GM12891 (cell line): ENCODE measurements at regions not wholly inside any gene's neighbourhood (a gene's known extent, or its start where the extent isn't known, plus 50 kb on each side); places are given as distances from the start of the nearest gene placed in this dataset.
"Not testable (repeated sequence)": the region's sequence is repeated elsewhere in the genome, so short reads cannot be mapped to it uniquely, and the experiment has no call there.

Experiments
- DNase-seq: peaks from one replicate; pipeline ENCODE4 v3.0.0; 2011; ENCODE audit warnings: low spot score; ENCODE audit not compliant: insufficient read length
- FAIRE-seq: peaks from 2 replicates; lab custom pipeline; 2011; peaks lifted over from hg19 to GRCh38; lab: Jason Lieb, UNC
- PAX5 ChIP-seq: IDR thresholded peaks from 2 replicates; pipeline ENCODE4 v1.6.1; 2011; ENCODE audit warnings: low read length, moderate library complexity, mild to moderate bottlenecking; ENCODE audit not compliant: insufficient read depth, severe bottlenecking
- POLR2A ChIP-seq: IDR thresholded peaks from 2 replicates; pipeline ENCODE4 v1.6.1; 2011; ENCODE audit warnings: low read depth, low read length, control low read depth
- POLR2AphosphoS5 ChIP-seq: IDR thresholded peaks from 2 replicates; pipeline ENCODE4 v1.6.1; 2011; ENCODE audit warnings: low read depth, low read length, control low read depth
- POU2F2 ChIP-seq: IDR thresholded peaks from 2 replicates; pipeline ENCODE4 v1.6.1; 2011; ENCODE audit warnings: low read depth, mild to moderate bottlenecking, control low read depth, low read length, moderate library complexity
- SPI1 ChIP-seq: IDR thresholded peaks from 2 replicates; pipeline ENCODE4 v1.6.1; 2011; ENCODE audit warnings: low read depth, low read length, control low read depth
- TAF1 ChIP-seq: IDR thresholded peaks from 2 replicates; pipeline ENCODE4 v1.6.1; 2011; ENCODE audit warnings: low read depth, low read length, control low read depth

DNA sequence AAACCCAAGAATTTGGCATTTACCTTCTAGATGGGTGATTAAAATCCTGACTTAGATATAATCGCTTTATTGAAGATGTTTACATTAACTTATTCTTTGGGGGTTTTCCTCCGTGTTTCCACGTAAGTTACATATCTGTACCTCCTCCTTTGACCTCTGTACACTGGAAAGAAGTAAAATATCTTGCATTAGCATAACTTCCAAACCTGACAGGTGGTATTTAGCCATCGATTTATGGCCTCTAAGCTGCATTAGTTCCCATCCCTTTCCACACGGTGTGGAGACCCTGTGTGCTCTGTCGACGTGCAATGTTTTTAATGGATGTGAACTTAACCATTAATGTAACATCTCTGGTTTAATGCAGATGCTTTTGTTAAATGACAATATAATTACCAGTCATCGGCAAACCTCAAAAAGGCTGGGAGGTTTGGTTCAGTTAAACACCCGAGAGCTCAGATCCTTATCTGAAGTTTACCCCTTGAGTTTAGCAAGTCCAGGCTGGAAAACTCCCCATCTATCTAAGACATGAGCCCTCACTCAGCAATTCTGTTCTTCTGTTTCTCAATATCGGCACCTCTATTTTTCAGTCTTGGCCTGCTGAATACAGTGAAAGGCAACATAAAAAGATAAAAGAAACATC is 295.2 kb downstream of the GATA3 start:
- TF ChIP-seq PAX5: no peak
- no peak for TF ChIP-seq POLR2AphosphoS5
- no peak for TF ChIP-seq SPI1
- no peak for TF ChIP-seq POU2F2
- TF ChIP-seq TAF1: no peak
- no peak for TF ChIP-seq POLR2A
- DNase-seq: no peak
- no peak for FAIRE-seq

DNA sequence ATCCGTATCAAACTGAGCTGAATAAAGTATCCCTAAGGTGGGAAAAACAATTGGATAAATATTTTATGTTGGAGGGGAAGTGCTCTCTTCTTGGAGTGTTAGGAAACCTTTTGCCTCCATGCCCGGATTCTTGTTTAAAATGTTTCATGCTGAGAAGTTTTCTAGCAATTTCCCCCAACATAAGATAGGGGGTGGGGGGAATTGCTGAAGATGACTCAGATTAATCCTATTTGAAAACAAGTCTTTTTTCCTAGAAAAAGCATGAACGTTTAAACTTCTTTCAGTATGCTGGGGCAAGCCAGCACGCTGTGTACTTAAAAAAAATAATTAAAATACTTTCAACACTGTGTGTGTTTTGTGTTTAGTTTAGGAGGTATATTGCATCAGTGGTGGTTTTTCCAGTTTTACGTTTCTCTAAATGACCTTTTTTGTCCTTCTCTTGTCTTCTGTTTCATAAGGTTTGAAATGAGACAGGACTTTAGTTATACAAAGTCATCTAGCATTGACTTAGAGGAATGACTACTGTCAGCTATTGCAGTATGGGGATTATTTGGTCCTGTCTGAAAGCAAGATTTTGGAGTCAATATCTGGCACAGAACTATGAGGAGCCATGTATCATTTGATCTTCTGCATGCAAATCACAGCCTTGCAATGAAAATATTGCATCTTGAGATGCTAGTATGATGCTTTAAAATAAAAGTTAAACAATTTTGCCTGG is 295.9 kb downstream of the GATA3 start:
- no peak for FAIRE-seq
- DNase-seq: no peak
- TF ChIP-seq POLR2A: no peak
- no peak for TF ChIP-seq TAF1
- no peak for TF ChIP-seq PAX5
- TF ChIP-seq POLR2AphosphoS5: no peak
- TF ChIP-seq POU2F2: no peak

DNA sequence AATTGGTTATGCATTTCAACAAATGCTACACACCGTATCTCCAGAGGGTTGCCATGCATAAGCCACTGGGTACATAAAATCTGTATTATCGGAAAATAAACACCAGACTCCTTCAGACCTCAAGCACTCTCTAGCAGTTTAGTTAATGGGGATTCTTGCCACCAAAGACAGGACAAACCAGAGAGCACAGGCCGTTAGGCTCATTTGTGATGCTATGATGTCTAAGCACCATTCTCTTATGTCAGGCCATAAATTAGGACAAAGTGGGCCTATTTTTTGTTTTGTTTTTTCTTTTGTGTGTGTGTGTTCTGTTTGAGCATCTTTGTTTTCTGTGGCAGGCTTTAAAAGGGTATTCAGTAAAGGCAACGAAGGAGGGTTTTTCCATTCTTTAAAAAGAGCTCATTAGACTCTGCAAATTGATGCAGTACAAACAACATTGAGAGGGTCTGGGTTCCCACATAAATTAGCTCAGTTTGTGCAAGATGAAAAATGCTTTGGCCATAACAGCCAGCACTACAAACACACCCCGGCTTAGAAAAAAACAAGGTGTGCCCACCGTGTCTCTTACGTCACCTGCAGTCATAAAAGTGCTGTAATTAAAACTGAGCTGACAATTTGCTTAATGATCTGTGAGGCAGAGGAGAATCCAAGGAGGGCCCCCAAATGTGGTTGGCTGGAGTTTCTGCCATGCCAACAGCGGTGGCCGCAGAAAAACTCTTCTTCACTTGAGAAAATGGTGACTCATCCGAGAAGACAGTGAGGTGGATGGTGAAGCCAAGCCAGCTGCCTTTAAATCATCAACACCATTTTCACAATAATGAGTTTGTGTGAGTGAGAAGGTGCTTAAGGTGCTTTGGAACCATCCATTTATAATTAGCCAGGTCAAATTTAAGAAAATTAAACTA is 297.9 kb downstream of the GATA3 start:
- DNase-seq (no peak), FAIRE-seq (no peak)
- TF ChIP-seq POLR2AphosphoS5 (no peak), POU2F2 (no peak), POLR2A (no peak), TAF1 (no peak), PAX5 (no peak), SPI1 (no peak)

DNA sequence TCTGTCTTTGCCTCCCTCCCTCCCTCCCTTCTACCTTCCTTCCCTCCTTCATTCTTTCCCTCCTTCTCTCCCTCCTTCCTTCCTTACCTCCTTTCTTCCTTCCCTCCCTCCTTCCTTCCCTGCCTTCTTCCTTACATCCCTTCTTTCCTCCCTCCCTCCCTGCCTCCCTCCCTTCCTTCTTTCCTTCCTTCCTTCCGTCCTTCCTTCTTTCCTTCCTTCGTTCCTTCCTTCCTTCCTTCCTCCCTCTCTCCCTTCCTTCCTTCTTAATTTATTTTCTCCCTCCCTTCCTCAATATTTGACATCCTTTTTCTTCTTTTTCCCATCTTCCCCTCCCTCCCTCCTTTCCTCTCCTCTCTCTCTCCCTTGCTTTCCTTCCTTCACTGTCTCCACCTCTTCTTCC is 301.8 kb downstream of the GATA3 start:
- DNase-seq (no peak), FAIRE-seq (no peak)
- no peak for TF ChIP-seq TAF1
- TF ChIP-seq POU2F2: no peak
- no peak for TF ChIP-seq SPI1
- TF ChIP-seq PAX5: no peak
- no peak for TF ChIP-seq POLR2AphosphoS5
- no peak for TF ChIP-seq POLR2A

DNA sequence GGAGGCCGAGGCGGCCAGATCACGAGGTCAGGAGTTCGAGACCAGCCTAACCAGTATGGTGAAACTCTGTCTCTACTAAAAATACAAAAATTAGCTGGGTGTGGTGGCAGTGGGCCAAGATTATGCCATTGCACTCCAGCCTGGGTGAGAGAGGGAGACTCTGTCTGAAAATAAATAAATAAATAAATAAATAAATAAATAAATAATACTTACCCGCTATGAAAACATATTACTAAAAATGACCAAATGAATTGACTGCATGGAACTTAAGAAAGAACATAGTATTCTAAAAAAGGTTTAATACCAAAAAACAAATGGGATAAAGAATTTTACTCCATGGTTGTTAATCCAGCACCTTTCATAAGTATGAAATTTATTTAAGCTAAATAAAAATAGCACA is 305.0 kb downstream of the GATA3 start:
- FAIRE-seq: no peak
- DNase-seq: no peak
- no peak for TF ChIP-seq TAF1
- TF ChIP-seq SPI1: no peak
- TF ChIP-seq PAX5: no peak
- no peak for TF ChIP-seq POLR2A
- TF ChIP-seq POLR2AphosphoS5: no peak
- TF ChIP-seq POU2F2: no peak

DNA sequence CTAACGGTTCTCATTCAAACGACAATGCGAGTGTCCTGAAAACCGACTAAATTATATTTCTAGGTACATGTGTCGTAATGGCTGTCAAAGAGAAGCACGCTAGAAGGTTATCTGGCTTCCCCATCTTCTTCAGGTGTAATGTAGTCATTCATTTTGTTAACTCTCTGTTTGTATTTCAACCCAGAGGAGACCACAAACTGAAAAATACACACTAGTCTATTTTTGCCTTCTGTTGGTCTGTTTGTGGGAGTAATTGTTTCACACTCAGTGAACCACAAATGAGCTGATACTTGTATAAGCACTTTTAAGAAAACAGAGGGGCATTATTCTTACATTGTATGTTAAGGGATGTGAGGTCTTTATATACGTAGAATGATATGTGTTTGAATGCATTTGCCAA is 305.9 kb downstream of the GATA3 start:
- no peak for TF ChIP-seq POU2F2
- no peak for TF ChIP-seq POLR2AphosphoS5
- TF ChIP-seq TAF1: no peak
- FAIRE-seq: no peak
- DNase-seq: no peak

DNA sequence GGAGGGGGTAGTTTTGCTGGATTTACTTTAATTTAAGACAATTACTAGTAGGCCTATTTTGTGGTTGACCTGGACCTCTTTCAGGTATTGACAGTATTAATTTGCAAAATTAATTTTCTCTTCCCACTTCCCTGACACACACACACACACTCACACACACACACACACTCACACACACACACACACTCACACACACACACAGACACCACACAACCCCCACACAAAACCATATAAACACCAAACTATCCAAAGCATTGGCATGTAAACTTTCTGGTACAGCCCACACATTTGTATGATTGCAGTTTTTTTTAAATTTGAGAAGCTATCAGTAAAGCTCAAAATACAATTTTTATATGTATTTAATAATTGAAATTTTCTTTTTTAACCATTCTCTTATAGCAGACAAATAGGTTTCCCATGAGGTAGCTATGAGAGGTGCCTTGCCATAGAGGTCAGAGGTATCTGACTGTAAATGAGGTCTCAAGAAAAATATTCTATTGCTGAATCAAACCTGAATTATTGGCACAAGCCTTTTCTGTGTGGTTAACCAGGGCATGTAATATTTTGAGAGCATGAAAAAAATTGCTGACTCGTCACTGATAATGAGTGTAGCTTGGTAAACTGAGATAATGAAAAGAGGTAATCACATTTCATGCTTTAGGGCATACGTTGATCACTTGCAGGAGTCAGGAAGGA is 306.5 kb downstream of the GATA3 start:
- TF ChIP-seq POLR2A (no peak), PAX5 (no peak), POU2F2 (no peak), TAF1 (no peak), POLR2AphosphoS5 (no peak), SPI1 (no peak)
- DNase-seq (no peak), FAIRE-seq (no peak)

DNA sequence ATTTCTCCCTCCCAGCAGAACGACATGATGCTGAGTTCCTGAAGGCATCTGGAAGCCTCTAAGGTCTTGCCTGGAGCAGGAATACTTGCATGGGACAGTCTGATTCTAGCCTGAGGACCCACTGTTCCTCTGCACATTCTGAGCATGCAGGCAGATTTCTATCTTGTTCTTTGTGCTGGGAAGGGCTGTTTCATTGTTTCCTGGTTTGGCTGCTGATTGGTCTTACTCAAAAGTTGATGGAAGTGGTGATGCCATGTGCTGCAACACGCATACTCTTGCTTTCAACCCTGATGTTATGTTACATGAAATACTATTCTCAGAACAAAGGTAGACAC is 307.0 kb downstream of the GATA3 start:
- FAIRE-seq (peak; percentile 75), DNase-seq (no peak)
- no peak for TF ChIP-seq POU2F2
- TF ChIP-seq PAX5: no peak
- TF ChIP-seq POLR2AphosphoS5: no peak

DNA sequence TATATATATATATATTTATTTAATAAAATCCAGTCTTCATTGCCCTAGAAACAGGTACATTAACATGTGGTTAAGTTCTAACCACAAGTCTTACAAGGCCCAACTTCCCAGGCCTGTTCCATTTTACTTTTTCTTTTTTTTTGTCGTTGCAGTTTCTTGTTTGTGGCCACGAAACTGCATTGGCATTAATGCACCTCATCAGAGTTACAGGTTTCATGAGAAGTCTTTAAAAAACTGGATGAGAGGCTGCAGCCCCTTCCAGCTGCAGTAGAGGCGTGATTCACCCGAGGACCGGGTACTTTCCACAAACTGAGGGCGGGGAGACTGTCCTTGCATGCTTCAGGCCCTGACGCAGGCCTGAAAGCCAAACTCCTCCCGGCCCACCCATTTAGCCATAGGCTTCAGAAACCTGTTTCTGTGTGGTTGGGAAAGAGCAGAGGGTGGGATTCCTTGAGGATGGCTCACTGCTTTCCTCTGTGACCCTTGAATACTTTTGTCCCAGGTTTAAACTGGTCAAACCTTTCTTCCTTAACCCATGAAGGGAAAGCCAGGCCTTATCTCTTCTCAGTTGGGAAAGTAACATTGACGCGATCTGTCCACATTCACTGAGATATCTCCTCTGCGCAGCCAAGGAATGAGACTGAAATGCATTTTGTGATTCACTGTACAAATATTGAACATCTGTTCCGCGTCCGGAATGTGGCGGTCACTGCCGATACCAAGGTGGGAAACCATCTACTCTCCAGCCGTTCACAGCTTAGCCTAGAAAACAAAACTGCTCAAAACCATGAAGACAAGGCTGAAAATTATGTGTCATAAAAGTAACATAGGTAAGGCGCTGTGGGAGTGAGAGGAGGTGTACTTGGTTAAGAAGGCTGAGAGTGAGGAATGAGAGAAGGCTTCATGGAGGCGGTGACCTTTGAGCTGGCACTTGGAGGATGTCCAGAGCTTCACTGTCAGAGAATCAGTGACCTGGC is 311.7 kb downstream of the GATA3 start:
- TF ChIP-seq SPI1 (no peak), POU2F2 (peak; percentile 19; the same call in 1 of the 2 replicates)
- no peak for DNase-seq
- no peak for FAIRE-seq

DNA sequence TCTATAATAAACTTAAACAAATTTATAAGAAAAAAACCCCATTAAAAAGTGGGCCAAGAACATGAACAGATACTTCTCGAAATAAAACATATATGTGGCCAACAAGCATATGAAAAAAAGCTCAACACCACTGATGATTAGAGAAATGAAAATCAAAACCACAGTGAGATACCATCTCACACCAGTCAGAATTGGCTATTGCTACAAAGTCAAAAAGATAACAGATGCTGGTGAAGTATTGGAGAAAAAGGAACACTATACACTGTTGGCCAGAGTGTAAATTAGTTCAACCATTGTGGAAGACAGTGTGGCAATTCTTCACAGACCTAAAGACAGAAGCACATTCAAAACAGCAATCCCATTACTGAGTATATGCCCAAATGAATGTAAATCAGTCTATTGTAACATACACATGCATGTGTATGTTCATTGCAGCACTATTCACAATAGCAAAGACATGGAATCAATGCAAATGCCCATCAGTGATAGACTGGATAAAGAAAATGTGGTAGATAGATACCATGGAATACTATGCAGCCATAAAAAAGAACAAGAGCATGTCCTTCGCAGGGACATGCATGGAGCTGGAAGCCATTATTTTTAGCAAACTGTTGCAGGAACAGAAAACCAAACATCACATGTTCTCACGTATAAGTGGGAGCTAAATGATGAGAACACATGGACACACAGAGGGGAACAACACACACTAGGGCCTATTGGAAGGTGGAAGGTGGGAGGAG is 313.4 kb downstream of the GATA3 start:
- DNase-seq, FAIRE-seq: not testable (repeated sequence)
